SK-N-SH treated with all-trans-retinoic acid at 6 μM for 48 hours (cell line): ENCODE measurements at regions not wholly inside any gene's neighbourhood (a gene's known extent, or its start where the extent isn't known, plus 50 kb on each side); places are given as distances from the start of the nearest gene placed in this dataset.

Experiments used
- ATAC-seq: fragments of 200-7000 bp; cut with Tn5 transposase; 3 replicates; pipeline ENCODE4 v1.9.1; 2020; ENCODE audit warnings: mild to moderate bottlenecking, moderate library complexity
- ARNTL ChIP-seq: fragments of 450-650 bp; formaldehyde crosslinking; IDR thresholded peaks from 2 replicates; pipeline ENCODE4 v1.5.0; 2020; ENCODE audit warnings: low read depth, mild to moderate bottlenecking, moderate library complexity, borderline replicate concordance
- BACH2 ChIP-seq: fragments of 250-450 bp; sonication (Bioruptor Pico); IDR thresholded peaks from 2 replicates; pipeline ENCODE4 v1.9.0; 2021; ENCODE audit warnings: mild to moderate bottlenecking, borderline replicate concordance
- CSDC2 ChIP-seq: fragments of 250-450 bp; sonication (Bioruptor Pico); IDR thresholded peaks from 2 replicates; pipeline ENCODE4 v1.5.0; 2020; ENCODE audit warnings: mild to moderate bottlenecking, moderate library complexity
- ESRRG ChIP-seq: fragments of 250-450 bp; sonication (Bioruptor Pico); IDR thresholded peaks from 2 replicates; pipeline ENCODE4 v1.6.1; 2021; ENCODE audit warnings: mild to moderate bottlenecking
- GLIS3 ChIP-seq: fragments of 250-450 bp; sonication (Bioruptor Pico); IDR thresholded peaks from 2 replicates; pipeline ENCODE4 v1.5.0; 2020; ENCODE audit warnings: mild to moderate bottlenecking, moderate library complexity
- ISL1 ChIP-seq: fragments of 250-450 bp; sonication (Bioruptor Pico); IDR thresholded peaks from 2 replicates; pipeline ENCODE4 v2.1.2; 2022; ENCODE audit warnings: mild to moderate bottlenecking, moderate library complexity
- OSR1 ChIP-seq: fragments of 250-450 bp; sonication (Bioruptor Pico); IDR thresholded peaks from 2 replicates; pipeline ENCODE4 v1.8.0; 2022; ENCODE audit warnings: moderate library complexity, mild to moderate bottlenecking, inconsistent platforms
- PPARA ChIP-seq: fragments of 250-450 bp; sonication (Bioruptor Pico); IDR thresholded peaks from 2 replicates; pipeline ENCODE4 v1.5.0; 2020; ENCODE audit warnings: mild to moderate bottlenecking, borderline replicate concordance
- RARB ChIP-seq: fragments of 250-450 bp; sonication (Bioruptor Pico); IDR thresholded peaks from 2 replicates; pipeline ENCODE4 v1.8.0; 2021; ENCODE audit warnings: mild to moderate bottlenecking, moderate library complexity
- SNAI2 ChIP-seq: fragments of 250-450 bp; sonication (Bioruptor Pico); IDR thresholded peaks from 2 replicates; pipeline ENCODE4 v1.5.0; 2020; ENCODE audit warnings: mild to moderate bottlenecking, moderate library complexity
- TCF4 ChIP-seq: fragments of 250-450 bp; sonication (Bioruptor Pico); IDR thresholded peaks from 2 replicates; pipeline ENCODE4 v1.8.0; 2021; ENCODE audit warnings: mild to moderate bottlenecking, moderate library complexity, borderline replicate concordance
- ZC3H10 ChIP-seq: fragments of 250-450 bp; sonication (Bioruptor Pico); IDR thresholded peaks from 2 replicates; pipeline ENCODE4 v1.5.1; 2021; ENCODE audit warnings: mild to moderate bottlenecking, moderate library complexity
- ZFP3 ChIP-seq: fragments of 250-450 bp; sonication (Bioruptor Pico); IDR thresholded peaks from 2 replicates; pipeline ENCODE4 v1.5.0; 2020; ENCODE audit warnings: mild to moderate bottlenecking, moderate library complexity
- ZFP30 ChIP-seq: fragments of 450-650 bp; formaldehyde crosslinking; IDR thresholded peaks from 2 replicates; pipeline ENCODE4 v1.5.0; 2022; ENCODE audit warnings: mild to moderate bottlenecking, moderate library complexity
- ZNF565 ChIP-seq: fragments of 450-650 bp; formaldehyde crosslinking; conservative IDR thresholded peaks from 2 replicates; pipeline ENCODE4 v1.5.0; 2020; ENCODE audit warnings: low read depth, mild to moderate bottlenecking, moderate library complexity
- ZNF70 ChIP-seq: fragments of 450-650 bp; formaldehyde crosslinking; IDR thresholded peaks from 2 replicates; pipeline ENCODE4 v1.5.0; 2020; ENCODE audit warnings: mild to moderate bottlenecking, moderate library complexity
- ZNF8 ChIP-seq: fragments of 450-650 bp; formaldehyde crosslinking; IDR thresholded peaks from 2 replicates; pipeline ENCODE4 v1.5.0; 2020; ENCODE audit warnings: mild to moderate bottlenecking, moderate library complexity
- TF ChIP-seq, protein P1 (sequence below): fragments of 250-450 bp; sonication (Bioruptor Pico); IDR thresholded peaks from 2 replicates; pipeline ENCODE4 v1.8.0; 2021; ENCODE audit warnings: low read depth, mild to moderate bottlenecking, moderate library complexity, borderline replicate concordance
- TF ChIP-seq, protein P2 (sequence below): fragments of 250-450 bp; sonication (Bioruptor Pico); IDR thresholded peaks from 2 replicates; pipeline ENCODE4 v1.8.0; 2020; ENCODE audit warnings: mild to moderate bottlenecking, moderate library complexity, borderline replicate concordance
- TF ChIP-seq, protein P3 (sequence below): fragments of 250-450 bp; sonication (Bioruptor Pico); IDR thresholded peaks from 2 replicates; pipeline ENCODE4 v1.5.0; 2020; ENCODE audit warnings: mild to moderate bottlenecking, moderate library complexity
- TF ChIP-seq, protein P4 (sequence below): fragments of 250-450 bp; sonication (Bioruptor Pico); IDR thresholded peaks from 2 replicates; pipeline ENCODE4 v1.5.1; 2021; ENCODE audit warnings: mild to moderate bottlenecking, moderate library complexity

DNA sequence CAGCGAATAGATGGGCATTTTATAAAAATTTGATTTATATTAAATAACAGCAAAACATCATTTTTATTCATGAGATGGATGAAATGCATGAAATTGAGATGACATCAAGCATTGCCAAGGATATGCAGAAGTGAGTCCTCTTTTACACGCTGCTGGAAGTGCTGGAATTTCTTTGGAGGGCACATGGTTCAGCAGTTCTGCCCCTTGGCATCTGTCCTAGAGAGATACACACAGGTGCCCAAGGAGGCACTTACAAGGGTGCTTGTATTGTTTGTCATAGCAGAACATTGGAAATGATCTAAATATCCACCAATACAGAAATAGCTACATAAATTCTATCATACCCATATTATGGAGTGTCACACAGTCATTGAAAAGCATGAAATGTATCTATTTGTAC lies 441.1 kb upstream of the TMPO start:
- TF ChIP-seq ARNTL (CRISPR knock-in tag) (no peak), ZNF8 (CRISPR knock-in tag) (no peak), ESRRG (no peak), ZFP30 (CRISPR knock-in tag) (no peak), GLIS3 (CRISPR knock-in tag) (no peak), SNAI2 (no peak), ZNF70 (CRISPR knock-in tag) (no peak), OSR1 (no peak), ZC3H10 (CRISPR knock-in tag) (no peak), CSDC2 (CRISPR knock-in tag) (no peak), TCF4 (CRISPR knock-in tag) (no peak), PPARA (CRISPR knock-in tag) (no peak), BACH2 (no peak), ZNF565 (CRISPR knock-in tag) (no peak)
- TF ChIP-seq, protein P1, sequence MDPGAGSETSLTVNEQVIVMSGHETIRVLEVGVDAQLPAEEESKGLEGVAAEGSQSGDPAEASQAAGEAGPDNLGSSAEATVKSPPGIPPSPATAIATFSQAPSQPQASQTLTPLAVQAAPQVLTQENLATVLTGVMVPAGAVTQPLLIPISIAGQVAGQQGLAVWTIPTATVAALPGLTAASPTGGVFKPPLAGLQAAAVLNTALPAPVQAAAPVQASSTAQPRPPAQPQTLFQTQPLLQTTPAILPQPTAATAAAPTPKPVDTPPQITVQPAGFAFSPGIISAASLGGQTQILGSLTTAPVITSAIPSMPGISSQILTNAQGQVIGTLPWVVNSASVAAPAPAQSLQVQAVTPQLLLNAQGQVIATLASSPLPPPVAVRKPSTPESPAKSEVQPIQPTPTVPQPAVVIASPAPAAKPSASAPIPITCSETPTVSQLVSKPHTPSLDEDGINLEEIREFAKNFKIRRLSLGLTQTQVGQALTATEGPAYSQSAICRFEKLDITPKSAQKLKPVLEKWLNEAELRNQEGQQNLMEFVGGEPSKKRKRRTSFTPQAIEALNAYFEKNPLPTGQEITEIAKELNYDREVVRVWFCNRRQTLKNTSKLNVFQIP (CRISPR knock-in tag), result no peak
- TF ChIP-seq, protein P2, sequence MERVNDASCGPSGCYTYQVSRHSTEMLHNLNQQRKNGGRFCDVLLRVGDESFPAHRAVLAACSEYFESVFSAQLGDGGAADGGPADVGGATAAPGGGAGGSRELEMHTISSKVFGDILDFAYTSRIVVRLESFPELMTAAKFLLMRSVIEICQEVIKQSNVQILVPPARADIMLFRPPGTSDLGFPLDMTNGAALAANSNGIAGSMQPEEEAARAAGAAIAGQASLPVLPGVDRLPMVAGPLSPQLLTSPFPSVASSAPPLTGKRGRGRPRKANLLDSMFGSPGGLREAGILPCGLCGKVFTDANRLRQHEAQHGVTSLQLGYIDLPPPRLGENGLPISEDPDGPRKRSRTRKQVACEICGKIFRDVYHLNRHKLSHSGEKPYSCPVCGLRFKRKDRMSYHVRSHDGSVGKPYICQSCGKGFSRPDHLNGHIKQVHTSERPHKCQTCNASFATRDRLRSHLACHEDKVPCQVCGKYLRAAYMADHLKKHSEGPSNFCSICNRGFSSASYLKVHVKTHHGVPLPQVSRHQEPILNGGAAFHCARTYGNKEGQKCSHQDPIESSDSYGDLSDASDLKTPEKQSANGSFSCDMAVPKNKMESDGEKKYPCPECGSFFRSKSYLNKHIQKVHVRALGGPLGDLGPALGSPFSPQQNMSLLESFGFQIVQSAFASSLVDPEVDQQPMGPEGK, result no peak
- TF ChIP-seq, protein P3, sequence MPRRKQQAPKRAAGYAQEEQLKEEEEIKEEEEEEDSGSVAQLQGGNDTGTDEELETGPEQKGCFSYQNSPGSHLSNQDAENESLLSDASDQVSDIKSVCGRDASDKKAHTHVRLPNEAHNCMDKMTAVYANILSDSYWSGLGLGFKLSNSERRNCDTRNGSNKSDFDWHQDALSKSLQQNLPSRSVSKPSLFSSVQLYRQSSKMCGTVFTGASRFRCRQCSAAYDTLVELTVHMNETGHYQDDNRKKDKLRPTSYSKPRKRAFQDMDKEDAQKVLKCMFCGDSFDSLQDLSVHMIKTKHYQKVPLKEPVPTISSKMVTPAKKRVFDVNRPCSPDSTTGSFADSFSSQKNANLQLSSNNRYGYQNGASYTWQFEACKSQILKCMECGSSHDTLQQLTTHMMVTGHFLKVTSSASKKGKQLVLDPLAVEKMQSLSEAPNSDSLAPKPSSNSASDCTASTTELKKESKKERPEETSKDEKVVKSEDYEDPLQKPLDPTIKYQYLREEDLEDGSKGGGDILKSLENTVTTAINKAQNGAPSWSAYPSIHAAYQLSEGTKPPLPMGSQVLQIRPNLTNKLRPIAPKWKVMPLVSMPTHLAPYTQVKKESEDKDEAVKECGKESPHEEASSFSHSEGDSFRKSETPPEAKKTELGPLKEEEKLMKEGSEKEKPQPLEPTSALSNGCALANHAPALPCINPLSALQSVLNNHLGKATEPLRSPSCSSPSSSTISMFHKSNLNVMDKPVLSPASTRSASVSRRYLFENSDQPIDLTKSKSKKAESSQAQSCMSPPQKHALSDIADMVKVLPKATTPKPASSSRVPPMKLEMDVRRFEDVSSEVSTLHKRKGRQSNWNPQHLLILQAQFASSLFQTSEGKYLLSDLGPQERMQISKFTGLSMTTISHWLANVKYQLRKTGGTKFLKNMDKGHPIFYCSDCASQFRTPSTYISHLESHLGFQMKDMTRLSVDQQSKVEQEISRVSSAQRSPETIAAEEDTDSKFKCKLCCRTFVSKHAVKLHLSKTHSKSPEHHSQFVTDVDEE (CRISPR knock-in tag), result no peak
- TF ChIP-seq, protein P4, sequence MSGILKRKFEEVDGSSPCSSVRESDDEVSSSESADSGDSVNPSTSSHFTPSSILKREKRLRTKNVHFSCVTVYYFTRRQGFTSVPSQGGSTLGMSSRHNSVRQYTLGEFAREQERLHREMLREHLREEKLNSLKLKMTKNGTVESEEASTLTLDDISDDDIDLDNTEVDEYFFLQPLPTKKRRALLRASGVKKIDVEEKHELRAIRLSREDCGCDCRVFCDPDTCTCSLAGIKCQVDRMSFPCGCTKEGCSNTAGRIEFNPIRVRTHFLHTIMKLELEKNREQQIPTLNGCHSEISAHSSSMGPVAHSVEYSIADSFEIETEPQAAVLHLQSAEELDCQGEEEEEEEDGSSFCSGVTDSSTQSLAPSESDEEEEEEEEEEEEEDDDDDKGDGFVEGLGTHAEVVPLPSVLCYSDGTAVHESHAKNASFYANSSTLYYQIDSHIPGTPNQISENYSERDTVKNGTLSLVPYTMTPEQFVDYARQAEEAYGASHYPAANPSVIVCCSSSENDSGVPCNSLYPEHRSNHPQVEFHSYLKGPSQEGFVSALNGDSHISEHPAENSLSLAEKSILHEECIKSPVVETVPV (CRISPR knock-in tag), result no peak
- ATAC-seq, result no peak

DNA sequence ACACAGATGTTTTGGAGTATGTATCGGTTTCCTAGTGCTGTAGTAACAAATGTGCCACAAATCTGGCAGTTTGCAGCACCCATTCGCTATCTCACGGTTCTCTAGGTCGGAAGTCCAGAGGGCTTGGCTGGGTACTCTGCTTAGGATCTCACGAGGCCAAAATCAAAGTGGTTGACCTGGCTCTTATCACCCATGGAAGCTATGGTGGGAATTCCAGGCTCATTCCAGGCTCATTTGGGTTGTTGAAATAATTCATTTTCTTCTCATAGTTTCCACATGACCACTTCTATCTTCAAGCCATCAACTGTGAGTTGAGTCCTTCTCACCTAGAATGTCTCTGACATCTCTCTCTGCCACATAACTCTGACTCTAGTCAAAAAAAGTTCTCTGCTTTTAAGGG lies 431.0 kb upstream of the TMPO start:
- ATAC-seq, result no peak
- no peak for TF ChIP-seq CSDC2 (CRISPR knock-in tag)
- TF ChIP-seq, protein P2, result no peak
- no peak for TF ChIP-seq ISL1 (CRISPR knock-in tag)
- no peak for TF ChIP-seq TCF4 (CRISPR knock-in tag)
- TF ChIP-seq, protein P3 (CRISPR knock-in tag), result no peak
- no peak for TF ChIP-seq BACH2
- no peak for TF ChIP-seq GLIS3 (CRISPR knock-in tag)
- TF ChIP-seq ESRRG, result no peak
- TF ChIP-seq ZFP30 (CRISPR knock-in tag), result no peak
- no peak for TF ChIP-seq RARB (CRISPR knock-in tag)
- TF ChIP-seq, protein P4 (CRISPR knock-in tag), result no peak
- no peak for TF ChIP-seq ZNF565 (CRISPR knock-in tag)
- TF ChIP-seq ZNF70 (CRISPR knock-in tag), result no peak
- no peak for TF ChIP-seq ZFP3 (CRISPR knock-in tag)
